ENCODE measurements at regions not wholly inside any gene's neighbourhood (a gene's known extent, or its start where the extent isn't known, plus 50 kb on each side); places are given as distances from the start of the nearest gene placed in this dataset.

- no peak overlapping the region for H3K4me2 ChIP-seq (ENCODE audit: low read length)
- H3K36me3 ChIP-seq (ENCODE audit: control insufficient read depth, low read length) = no peaks in the 10 kb centered on the region
- H4K20me1 ChIP-seq (ENCODE audit: control insufficient read depth, insufficient read depth, low read depth, low read length) = no peaks in the 10 kb centered on the region
- no peak for TF ChIP-seq CTCF (IDR thresholded peaks at IDR 0.05; ENCODE audit: low read depth, low read length, poor library complexity, severe bottlenecking)
- TF ChIP-seq EZH2phosphoT487 (IDR thresholded peaks at IDR 0.05; ENCODE audit: borderline replicate concordance, low read length) = no peak
- H3F3A ChIP-seq (ENCODE audit: control insufficient read depth, insufficient read depth) = no peaks in the 10 kb centered on the region
- no peaks in the 10 kb centered on the region for H3K9me2 ChIP-seq (replicated peaks; ENCODE audit: control insufficient read depth, low read length)
- H3K4me3 ChIP-seq (ENCODE audit: low read length) = no peak overlapping the region
- no peaks in the 10 kb centered on the region for H3K79me2 ChIP-seq (ENCODE audit: control insufficient read depth, low read length)
- H3K4me1 ChIP-seq (ENCODE audit: control insufficient read depth, low read length) = no peaks in the 10 kb centered on the region
- H3K27ac ChIP-seq (ENCODE audit: low read depth, low read length) = no peak overlapping the region
- H3K27me3 ChIP-seq (ENCODE audit: control insufficient read depth, low read length) = no peaks in the 10 kb centered on the region
- H3K9me3 ChIP-seq (ENCODE audit: control insufficient read depth, insufficient read depth, low read length) = no peaks in the 10 kb centered on the region
Measured at GRCh38 chr5:61669531-61669930, 337.5 kb downstream of the ZSWIM6 start.

GRCh38 chr5:61670941-61671340, 338.9 kb downstream of the ZSWIM6 start:
- Histone ChIP-seq H3K4me3 (ENCODE audit: low read length) (no peak overlapping the region), H3K27me3 (ENCODE audit: control insufficient read depth, low read length) (no peaks in the 10 kb centered on the region), H3K9me3 (ENCODE audit: control insufficient read depth, insufficient read depth, low read length) (no peaks in the 10 kb centered on the region), H3K79me2 (ENCODE audit: control insufficient read depth, low read length) (no peaks in the 10 kb centered on the region), H3K27ac (ENCODE audit: low read depth, low read length) (no peak overlapping the region), H3F3A (ENCODE audit: control insufficient read depth, insufficient read depth) (no peaks in the 10 kb centered on the region), H3K4me1 (ENCODE audit: control insufficient read depth, low read length) (no peaks in the 10 kb centered on the region), H3K9me2 (replicated peaks; ENCODE audit: control insufficient read depth, low read length) (no peaks in the 10 kb centered on the region), H3K4me2 (ENCODE audit: low read length) (no peak overlapping the region), H4K20me1 (ENCODE audit: control insufficient read depth, insufficient read depth, low read depth, low read length) (no peaks in the 10 kb centered on the region), H3K36me3 (ENCODE audit: control insufficient read depth, low read length) (no peaks in the 10 kb centered on the region)
- TF ChIP-seq CTCF (IDR thresholded peaks at IDR 0.05; ENCODE audit: low read depth, low read length, poor library complexity, severe bottlenecking) = no peak
- TF ChIP-seq EZH2phosphoT487 (IDR thresholded peaks at IDR 0.05; ENCODE audit: borderline replicate concordance, low read length) = no peak

- H3K4me1 ChIP-seq (ENCODE audit: control insufficient read depth, low read length) = no peaks in the 10 kb centered on the region
Measured at GRCh38 chr5:61673007-61673735, 341.1 kb downstream of the ZSWIM6 start.

More at GRCh38 chr5:61673007-61673735, 341.1 kb downstream of the ZSWIM6 start:
- Histone ChIP-seq H3K4me3 (ENCODE audit: low read length) (no peak overlapping the region), H3K79me2 (ENCODE audit: control insufficient read depth, low read length) (no peaks in the 10 kb centered on the region), H3K4me2 (ENCODE audit: low read length) (no peak overlapping the region), H3F3A (ENCODE audit: control insufficient read depth, insufficient read depth) (no peaks in the 10 kb centered on the region), H3K9me2 (replicated peaks; ENCODE audit: control insufficient read depth, low read length) (no peaks in the 10 kb centered on the region), H3K9me3 (ENCODE audit: control insufficient read depth, insufficient read depth, low read length) (no peaks in the 10 kb centered on the region), H4K20me1 (ENCODE audit: control insufficient read depth, insufficient read depth, low read depth, low read length) (no peaks in the 10 kb centered on the region), H3K27ac (ENCODE audit: low read depth, low read length) (no peak overlapping the region), H3K36me3 (ENCODE audit: control insufficient read depth, low read length) (no peaks in the 10 kb centered on the region), H3K27me3 (ENCODE audit: control insufficient read depth, low read length) (no peaks in the 10 kb centered on the region)
- TF ChIP-seq EZH2phosphoT487 (IDR thresholded peaks at IDR 0.05; ENCODE audit: borderline replicate concordance, low read length) (no peak), CTCF (IDR thresholded peaks at IDR 0.05; ENCODE audit: low read depth, low read length, poor library complexity, severe bottlenecking) (no peak)

Data from DOHH2 (cell line).